CD4-positive, CD25-positive, alpha-beta regulatory T cell (primary cell): ENCODE measurements at regions not wholly inside any gene's neighbourhood (a gene's known extent, or its start where the extent isn't known, plus 50 kb on each side); places are given as distances from the start of the nearest gene placed in this dataset.

Source experiments
- ATAC-seq, 2 donors: fragments of 150-1000 bp; cut with Tn5 transposase; one replicate each; pipeline ENCODE4 v1.10.0; 2021; ENCODE audit warnings: low read depth in 2 of 2, moderate number of reproducible peaks in 2 of 2, moderate library complexity in 1 of 2
- DNase-seq, 3 donors: peaks; one replicate each; pipeline versions ENCODE4 v3.0.0 to v3.0.0-alpha.2; 2012 to 2022; ENCODE audit warnings: mixed read lengths in 1 of 3
- H3K27ac ChIP-seq: one replicate; pipeline ENCODE4 v1.7.0; 2013; ENCODE audit warnings: mild to moderate bottlenecking, low read length; ENCODE audit not compliant: insufficient read depth, poor library complexity, severe bottlenecking
- H3K27me3 ChIP-seq: one replicate; pipeline ENCODE4 v1.7.0; 2013; ENCODE audit warnings: low read length; ENCODE audit not compliant: control insufficient read depth, insufficient read depth
- H3K36me3 ChIP-seq: one replicate; pipeline ENCODE4 v1.7.0; 2013; ENCODE audit warnings: mild to moderate bottlenecking, low read length, moderate library complexity; ENCODE audit not compliant: control insufficient read depth, insufficient read depth
- H3K4me1 ChIP-seq: 2 replicates; pipeline ENCODE4 v1.7.0; 2013; ENCODE audit warnings: mild to moderate bottlenecking, low read length; ENCODE audit not compliant: insufficient read depth, control insufficient read depth, poor library complexity, severe bottlenecking
- H3K4me3 ChIP-seq: one replicate; pipeline ENCODE4 v1.7.0; 2013; ENCODE audit warnings: low read depth, mild to moderate bottlenecking, low read length, moderate library complexity
- H3K9me3 ChIP-seq, 2 experiments: 1 replicate in 1 of 2; 2 replicates in 1 of 2; pipeline ENCODE4 v1.7.0; 2013; ENCODE audit warnings: low read length in 2 of 2, mild to moderate bottlenecking in 1 of 2, moderate library complexity in 1 of 2; ENCODE audit not compliant: control insufficient read depth in 2 of 2
- H3K27ac Mint-ChIP-seq, 3 donors: one replicate each; pipeline ENCODE4 v1.8.0; 2020 to 2022; ENCODE audit warnings: mild to moderate bottlenecking in 3 of 3, mixed read lengths in 3 of 3, moderate library complexity in 2 of 3
- H3K27me3 Mint-ChIP-seq: one replicate; pipeline ENCODE4 v1.8.0; 2022; ENCODE audit warnings: mild to moderate bottlenecking, mixed read lengths
- H3K36me3 Mint-ChIP-seq: one replicate; pipeline ENCODE4 v1.8.0; 2020; ENCODE audit warnings: mixed read lengths
- H3K4me1 Mint-ChIP-seq, 4 donors: one replicate each; pipeline ENCODE4 v1.8.0; 2020 to 2022; ENCODE audit warnings: mixed read lengths in 4 of 4, mild to moderate bottlenecking in 1 of 4
- H3K4me3 Mint-ChIP-seq, 4 donors: one replicate each; pipeline ENCODE4 v1.8.0; 2020 to 2022; ENCODE audit warnings: mild to moderate bottlenecking in 4 of 4, mixed read lengths in 4 of 4, moderate library complexity in 3 of 4
- H3K9me3 Mint-ChIP-seq, 7 donors: one replicate each; pipeline ENCODE4 v1.8.0; 2020 to 2022; ENCODE audit warnings: mixed read lengths in 7 of 7, mild to moderate bottlenecking in 3 of 7, moderate library complexity in 2 of 7

DNA sequence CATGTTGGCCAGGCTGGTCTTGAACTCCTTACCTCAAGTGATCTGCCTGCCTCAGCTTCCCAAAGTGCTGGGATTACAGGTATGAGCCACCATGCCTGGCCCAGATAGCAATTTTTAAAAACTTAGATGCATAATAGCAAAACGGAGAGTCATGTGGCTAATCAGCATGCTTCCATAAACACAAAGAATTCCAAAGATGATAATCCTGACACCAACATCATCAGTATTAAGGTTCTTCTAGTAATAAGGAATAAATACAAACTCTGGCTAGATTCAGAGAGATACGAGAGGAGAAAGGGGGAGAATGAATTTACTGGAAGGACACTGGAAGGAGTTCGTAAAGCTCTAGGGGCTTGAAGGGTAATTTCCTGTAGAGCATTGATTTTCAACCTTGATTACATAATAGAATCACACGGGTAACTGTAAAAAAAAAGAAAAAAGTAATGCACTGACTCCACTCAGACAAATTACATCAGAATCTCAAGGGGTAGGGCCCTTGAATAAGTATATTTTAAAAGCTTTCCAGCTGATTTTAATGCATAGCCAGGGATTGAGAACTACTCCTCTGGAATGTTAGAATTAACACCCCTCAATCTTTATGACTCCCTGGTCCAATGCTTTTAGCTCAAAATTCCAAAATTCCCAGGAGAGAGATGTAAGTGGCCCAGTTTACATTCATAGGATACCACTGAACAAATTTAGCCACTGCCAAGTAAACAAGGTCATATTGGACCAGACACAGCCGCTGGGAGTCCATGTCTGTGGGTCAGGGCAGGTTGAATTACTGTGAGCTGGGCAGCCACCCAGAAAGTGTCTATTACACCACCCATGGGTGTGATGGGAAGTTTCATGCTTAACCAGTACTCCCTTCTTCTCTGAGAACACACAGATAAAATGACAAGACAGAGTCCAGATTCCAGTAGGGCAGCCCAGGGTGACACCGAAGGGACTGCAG lies 243.9 kb downstream of the TBL1XR1 start:
- no peaks in the 10 kb centered on the region for H3K9me3 Mint-ChIP-seq
- H3K36me3 Mint-ChIP-seq, result no peaks in the 10 kb centered on the region
- no peak overlapping the region for H3K4me3 ChIP-seq
- no peaks in the 10 kb centered on the region for H3K36me3 ChIP-seq
- no peaks in the 10 kb centered on the region for H3K4me1 ChIP-seq
- peak overlapping the region in 1 of 3 donors; percentile 86 for H3K27ac Mint-ChIP-seq
- no peak for DNase-seq
- H3K4me3 Mint-ChIP-seq, result no peak overlapping the region
- H3K9me3 ChIP-seq, result no peaks in the 10 kb centered on the region
- ATAC-seq, result no peak
- no peaks in the 10 kb centered on the region for H3K4me1 Mint-ChIP-seq
- H3K27me3 Mint-ChIP-seq, result peaks cover 8% of the 10 kb centered on the region
- no peaks in the 10 kb centered on the region for H3K27me3 ChIP-seq
- no peak overlapping the region for H3K27ac ChIP-seq

DNA sequence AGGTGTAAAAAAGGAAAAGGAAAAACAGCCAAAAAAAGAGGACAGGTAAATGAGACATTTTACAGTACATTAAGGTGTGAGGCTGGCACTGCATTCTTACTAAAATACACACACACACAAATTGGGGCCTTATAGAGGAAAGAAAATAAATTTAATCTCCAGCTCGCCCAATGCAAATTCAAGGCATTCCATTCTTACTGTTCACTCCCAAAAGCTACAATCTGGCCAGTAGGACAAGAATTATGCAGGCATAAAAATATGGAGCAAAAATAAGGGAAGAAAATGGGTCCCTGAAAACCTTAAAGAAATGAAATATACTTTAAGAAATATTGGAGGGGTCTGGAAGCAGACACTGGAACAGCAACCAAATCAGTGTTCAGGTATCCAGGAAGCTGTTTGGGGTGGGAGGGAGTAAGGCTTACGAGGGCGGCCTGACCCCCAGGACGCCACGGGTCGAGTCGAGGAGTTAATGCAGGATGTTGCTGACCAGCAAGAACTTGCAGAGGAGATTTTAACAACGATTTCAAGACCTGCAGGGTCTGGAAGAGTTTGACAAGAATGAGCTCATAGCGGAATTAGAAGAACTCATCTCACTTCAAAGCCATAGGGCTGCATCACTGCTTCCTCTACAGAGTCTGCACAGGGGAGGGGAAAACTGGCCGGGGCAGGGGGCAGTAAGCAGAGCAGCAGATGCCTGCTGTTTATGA lies 245.5 kb downstream of the TBL1XR1 start:
- Mint-ChIP-seq H3K36me3 (no peaks in the 10 kb centered on the region), H3K4me3 (no peak overlapping the region), H3K4me1 (no peaks in the 10 kb centered on the region), H3K9me3 (no peaks in the 10 kb centered on the region), H3K27ac (no peak overlapping the region), H3K27me3 (peaks cover 8% of the 10 kb centered on the region)
- Histone ChIP-seq H3K4me3 (no peak overlapping the region), H3K27me3 (no peaks in the 10 kb centered on the region), H3K9me3 (no peaks in the 10 kb centered on the region), H3K27ac (no peak overlapping the region), H3K4me1 (no peaks in the 10 kb centered on the region), H3K36me3 (no peaks in the 10 kb centered on the region)
- DNase-seq, result no peak
- ATAC-seq, result no peak

DNA sequence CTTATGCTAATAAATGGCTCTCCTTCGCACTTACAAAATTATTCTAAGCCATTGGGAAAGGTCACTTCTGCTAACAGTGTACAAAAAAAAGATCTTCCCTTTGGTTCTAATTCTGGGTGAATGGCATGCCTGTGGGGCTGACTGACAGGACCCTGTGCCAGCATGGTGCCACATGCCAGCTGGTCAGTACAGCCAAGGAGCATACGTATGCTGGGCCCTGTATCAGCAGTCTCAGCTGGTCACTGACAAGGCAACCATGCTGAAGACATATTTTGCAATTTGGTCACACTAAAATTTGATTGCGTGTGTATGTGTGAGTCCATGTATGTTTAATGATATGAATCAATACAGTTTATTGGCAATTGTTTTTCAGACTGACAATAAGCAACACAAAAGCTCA lies 246.1 kb downstream of the TBL1XR1 start:
- Mint-ChIP-seq H3K9me3 (no peaks in the 10 kb centered on the region), H3K4me3 (no peak overlapping the region)
- ATAC-seq, result no peak

DNA sequence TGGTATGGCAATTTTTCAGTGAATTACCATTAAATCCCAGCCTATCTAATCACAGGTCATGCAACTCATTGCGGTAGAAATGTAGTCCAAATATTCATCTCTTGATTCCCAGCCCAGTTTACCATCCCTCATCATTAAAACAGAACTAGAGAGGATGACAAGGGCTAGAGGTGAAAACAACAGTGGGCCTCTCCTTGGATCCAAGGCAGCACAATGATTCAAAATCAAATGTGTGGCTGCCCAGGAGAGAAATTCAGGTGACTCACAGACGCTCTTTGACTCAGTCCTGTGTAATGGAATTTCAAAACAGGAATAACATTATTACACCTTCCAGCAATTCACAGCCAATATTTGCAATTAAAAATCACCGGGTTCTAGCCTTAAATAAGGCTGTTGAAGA lies 246.5 kb downstream of the TBL1XR1 start:
- Mint-ChIP-seq H3K9me3 (no peaks in the 10 kb centered on the region), H3K27ac (no peak overlapping the region), H3K4me3 (no peak overlapping the region), H3K27me3 (peaks cover 5% of the 10 kb centered on the region), H3K4me1 (no peaks in the 10 kb centered on the region), H3K36me3 (no peaks in the 10 kb centered on the region)
- H3K4me1 ChIP-seq, result no peaks in the 10 kb centered on the region
- no peaks in the 10 kb centered on the region for H3K9me3 ChIP-seq
- no peak for DNase-seq
- no peak overlapping the region for H3K4me3 ChIP-seq
- ATAC-seq, result no peak
- H3K27ac ChIP-seq, result no peak overlapping the region
- no peaks in the 10 kb centered on the region for H3K27me3 ChIP-seq
- no peaks in the 10 kb centered on the region for H3K36me3 ChIP-seq

More for the DNA sequence above, 246.1 kb downstream of the TBL1XR1 start:
- no peak overlapping the region for H3K4me3 ChIP-seq
- DNase-seq, result no peak
- H3K27ac Mint-ChIP-seq, result no peak overlapping the region
- H3K9me3 ChIP-seq, result no peaks in the 10 kb centered on the region
- H3K36me3 Mint-ChIP-seq, result no peaks in the 10 kb centered on the region
- no peaks in the 10 kb centered on the region for H3K4me1 Mint-ChIP-seq
- H3K36me3 ChIP-seq, result no peaks in the 10 kb centered on the region
- H3K27me3 ChIP-seq, result no peaks in the 10 kb centered on the region
- no peak overlapping the region for H3K27ac ChIP-seq
- H3K27me3 Mint-ChIP-seq, result peaks cover 8% of the 10 kb centered on the region
- no peaks in the 10 kb centered on the region for H3K4me1 ChIP-seq

DNA sequence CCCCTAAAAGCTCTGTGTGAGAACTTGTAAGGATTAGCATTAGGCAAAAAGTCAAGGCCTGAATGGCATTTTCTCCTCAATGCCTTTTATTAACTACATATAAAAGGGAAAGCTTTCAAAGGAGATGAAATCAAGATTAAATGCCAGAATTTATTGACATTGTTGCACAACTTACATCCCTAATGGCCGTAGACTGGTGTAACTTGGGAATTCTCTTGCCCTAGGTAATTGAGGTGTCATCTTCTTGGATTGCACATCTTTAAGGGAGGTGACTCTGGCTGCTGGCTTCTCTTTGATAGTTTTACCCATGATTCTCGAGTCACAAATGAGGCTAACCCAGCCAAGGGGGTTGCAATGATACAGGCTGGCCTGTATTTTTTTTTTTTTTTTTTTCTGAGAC lies 249.1 kb downstream of the TBL1XR1 start:
- H3K27me3 ChIP-seq, result no peaks in the 10 kb centered on the region
- peak overlapping the region in 1 of 4 donors; percentile 15 for H3K4me3 Mint-ChIP-seq
- H3K9me3 Mint-ChIP-seq, result no peaks in the 10 kb centered on the region
- no peak overlapping the region for H3K27ac ChIP-seq
- no peak overlapping the region for H3K4me3 ChIP-seq
- H3K36me3 ChIP-seq, result no peaks in the 10 kb centered on the region
- H3K9me3 ChIP-seq, result no peaks in the 10 kb centered on the region
- H3K4me1 ChIP-seq, result no peaks in the 10 kb centered on the region
- no peak for ATAC-seq
- no peaks in the 10 kb centered on the region for H3K27me3 Mint-ChIP-seq
- no peak for DNase-seq
- no peaks in the 10 kb centered on the region for H3K4me1 Mint-ChIP-seq
- no peak overlapping the region for H3K27ac Mint-ChIP-seq
- H3K36me3 Mint-ChIP-seq, result no peaks in the 10 kb centered on the region

DNA sequence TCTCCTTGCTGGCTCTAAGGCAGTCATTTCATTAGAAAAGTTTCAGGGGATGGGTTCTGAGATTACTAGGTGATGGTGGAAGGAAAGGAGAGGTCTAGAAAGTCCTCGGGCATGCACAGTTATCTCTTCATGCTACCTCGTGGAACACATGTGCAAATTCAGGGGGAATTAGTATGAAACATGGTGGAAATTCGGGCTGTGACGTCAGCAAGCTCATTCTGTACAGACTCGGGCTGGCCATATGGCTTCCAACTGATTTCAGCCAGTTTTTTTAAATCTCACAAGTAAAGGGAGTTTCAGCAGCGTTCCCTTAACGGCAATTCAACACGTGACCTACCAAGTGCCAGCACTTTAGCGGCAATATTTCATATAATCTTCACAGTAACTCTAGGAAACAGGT lies 251.1 kb downstream of the TBL1XR1 start:
- Mint-ChIP-seq H3K4me3 (no peak overlapping the region), H3K9me3 (no peaks in the 10 kb centered on the region)

DNA sequence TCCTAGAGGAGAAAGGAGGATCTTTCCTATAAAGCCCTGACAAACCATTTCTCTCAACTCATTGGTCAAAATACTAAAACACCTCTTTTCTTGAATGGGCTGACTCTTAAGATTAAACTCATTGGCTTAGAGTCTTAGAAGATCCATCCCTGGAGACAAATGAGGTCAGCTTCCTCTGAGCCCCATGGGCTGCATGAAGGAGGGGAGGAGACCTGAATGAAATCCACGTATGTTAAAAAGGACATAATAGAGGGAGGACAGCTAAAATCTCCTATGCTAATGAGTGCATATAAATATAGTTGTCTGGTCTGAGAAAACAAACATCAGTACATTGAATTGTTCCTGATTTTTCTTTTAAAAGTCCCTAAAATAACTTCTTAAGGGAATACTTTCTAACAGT lies 255.0 kb downstream of the TBL1XR1 start:
- Mint-ChIP-seq H3K27ac (peak overlapping the region in 1 of 3 donors; percentile 45), H3K4me1 (no peaks in the 10 kb centered on the region), H3K4me3 (no peak overlapping the region), H3K27me3 (peaks cover 9% of the 10 kb centered on the region), H3K36me3 (no peaks in the 10 kb centered on the region), H3K9me3 (no peaks in the 10 kb centered on the region)
- Histone ChIP-seq H3K36me3 (no peaks in the 10 kb centered on the region), H3K27ac (no peak overlapping the region), H3K27me3 (peaks cover 4% of the 10 kb centered on the region), H3K4me1 (no peaks in the 10 kb centered on the region), H3K9me3 (no peaks in the 10 kb centered on the region), H3K4me3 (no peak overlapping the region)
- DNase-seq, result no peak
- ATAC-seq, result no peak

More for the DNA sequence above, 251.1 kb downstream of the TBL1XR1 start:
- no peaks in the 10 kb centered on the region for H3K4me1 Mint-ChIP-seq
- H3K27ac Mint-ChIP-seq, result no peak overlapping the region
- Histone ChIP-seq H3K4me1 (no peaks in the 10 kb centered on the region), H3K27ac (no peak overlapping the region), H3K4me3 (no peak overlapping the region), H3K9me3 (no peaks in the 10 kb centered on the region), H3K27me3 (peaks cover 4% of the 10 kb centered on the region), H3K36me3 (no peaks in the 10 kb centered on the region)
- ATAC-seq, result no peak
- DNase-seq, result no peak
- H3K36me3 Mint-ChIP-seq, result no peaks in the 10 kb centered on the region
- H3K27me3 Mint-ChIP-seq, result peaks cover 4% of the 10 kb centered on the region
